HCT116 (cell line): ENCODE measurements at regions not wholly inside any gene's neighbourhood (a gene's known extent, or its start where the extent isn't known, plus 50 kb on each side); places are given as distances from the start of the nearest gene placed in this dataset.

ENCODE experiments used
- ATAC-seq: fragments of 200-7000 bp; cut with Tn5 transposase; 2 replicates; pipeline ENCODE4 v1.9.1; 2020; ENCODE audit warnings: mild to moderate bottlenecking, moderate library complexity
- BruUV-seq: library from RNA; stranded (reverse); fragments of 400-500 nt; replicated peaks from 2 replicates; lab custom pipeline; 2021; lab: Mats Ljungman, UMichigan
- CTCF ChIA-PET: fragments of 300-600 bp; sonication (Branson Sonifier 250); formaldehyde crosslinking; loops from one replicate; lab custom pipeline; 2021; ENCODE audit warnings: antibody characterized with exemption; lab: Charles Lee
- POLR2A ChIA-PET: fragments of 300-600, 350-600 bp; sonication (Branson Sonifier 250); formaldehyde crosslinking; loops from one replicate; lab custom pipeline; 2021; ENCODE audit warnings: antibody characterized with exemption; lab: Charles Lee
- RAD21 ChIA-PET, 2 experiments: fragments of 300-600 bp; sonication (Branson Sonifier 250); formaldehyde crosslinking; loops; one replicate each; lab custom pipeline; 2023; ENCODE audit warnings: low total read pairs in 2 of 2; ENCODE audit not compliant: uncharacterized antibody in 2 of 2, unreplicated experiment in 2 of 2, low non-redundant PET in 1 of 2; lab: Charles Lee
- DNase-seq: peaks from one replicate; pipeline ENCODE4 v3.0.0-alpha.2; 2010; ENCODE audit warnings: low read depth, low spot score
- H2AFZ ChIP-seq: fragments of 200-600 bp; shearing (Covaris generic), sonication (generic); 2 replicates; pipeline ENCODE4 v1.6.1; 2017; ENCODE audit warnings: low read depth, mixed run types, mixed read lengths, antibody characterized with exemption, low read length; ENCODE audit not compliant: poor library complexity, severe bottlenecking
- H3K27ac ChIP-seq: 2 replicates; pipeline ENCODE4 v1.5.1; 2012; ENCODE audit warnings: low read depth, low read length
- H3K27me3 ChIP-seq: fragments of 200-600 bp; sonication (generic); 2 replicates; pipeline ENCODE4 v1.6.1; 2016; ENCODE audit warnings: mixed run types, low read length, mixed read lengths; ENCODE audit not compliant: insufficient read depth
- H3K36me3 ChIP-seq, 2 experiments: fragments of 200-500 bp in 1 of 2; fragments of 200-600 bp in 1 of 2; sonication (Bioruptor generic) in 1 of 2; sonication (generic) in 1 of 2; 2 replicates each; pipeline versions ENCODE4 v1.5.1 to v1.6.1; 2014 to 2016; ENCODE audit warnings: low read length in 2 of 2, inconsistent platforms in 1 of 2, mixed read lengths in 1 of 2, mixed run types in 1 of 2; ENCODE audit not compliant: insufficient read depth in 2 of 2, control insufficient read depth in 1 of 2
- H3K4me1 ChIP-seq, 2 experiments: fragments of 200-600 bp in 1 of 2; sonication (generic) in 1 of 2; 2 replicates each; pipeline versions ENCODE4 v1.5.1 to v1.6.1; 2012 to 2017; ENCODE audit warnings: low read length in 2 of 2, inconsistent platforms in 1 of 2, mild to moderate bottlenecking in 1 of 2, mixed read lengths in 1 of 2, mixed run types in 1 of 2, moderate library complexity in 1 of 2; ENCODE audit not compliant: insufficient read depth in 2 of 2, control insufficient read depth in 1 of 2
- H3K4me2 ChIP-seq: fragments of 200-600 bp; sonication (generic); 2 replicates; pipeline ENCODE4 v1.6.1; 2017; ENCODE audit warnings: mixed run types, low read length, mixed read lengths
- H3K4me3 ChIP-seq, 2 experiments: fragments of 200-600 bp in 1 of 2; sonication (generic) in 1 of 2; replicated peaks in 1 of 2; 2 replicates each; pipeline ENCODE4 v1.5.1; 2011 to 2016; ENCODE audit warnings: low read length in 2 of 2, control low read depth in 1 of 2, low read depth in 1 of 2, mild to moderate bottlenecking in 1 of 2, mixed read lengths in 1 of 2, mixed run types in 1 of 2
- H3K79me2 ChIP-seq: fragments of 200-600 bp; sonication (generic); 2 replicates; pipeline ENCODE4 v1.6.1; 2017; ENCODE audit warnings: mild to moderate bottlenecking, mixed run types, low read length, moderate library complexity, mixed read lengths; ENCODE audit not compliant: insufficient read depth
- H3K9ac ChIP-seq: fragments of 200-600 bp; sonication (generic); 2 replicates; pipeline ENCODE4 v1.6.1; 2016; ENCODE audit warnings: low read length, mixed read lengths
- H3K9me2 ChIP-seq: fragments of 200-600 bp; sonication (generic), shearing (Covaris generic); 2 replicates; pipeline ENCODE4 v1.6.1; 2017; ENCODE audit warnings: mixed run types, mild to moderate bottlenecking, moderate library complexity; ENCODE audit not compliant: insufficient read depth
- H3K9me3 ChIP-seq, 2 experiments: fragments of 200-500 bp in 1 of 2; fragments of 200-600 bp in 1 of 2; sonication (Bioruptor generic) in 1 of 2; sonication (generic) in 1 of 2; 2 replicates each; pipeline ENCODE4 v1.6.1; 2014 to 2017; ENCODE audit warnings: low read length in 2 of 2, mixed read lengths in 2 of 2, inconsistent platforms in 1 of 2, low read depth in 1 of 2, mild to moderate bottlenecking in 1 of 2, mixed run types in 1 of 2, moderate library complexity in 1 of 2; ENCODE audit not compliant: control insufficient read depth in 1 of 2, insufficient read depth in 1 of 2
- H4K20me1 ChIP-seq: fragments of 200-600 bp; sonication (generic), shearing (Covaris generic); 2 replicates; pipeline ENCODE4 v1.6.1; 2017; ENCODE audit warnings: mixed run types, mild to moderate bottlenecking, moderate library complexity; ENCODE audit not compliant: insufficient read depth
- CBX3 ChIP-seq: IDR thresholded peaks from 2 replicates; pipeline ENCODE4 v1.6.1; 2012; ENCODE audit warnings: low read depth
- CEBPB ChIP-seq: IDR thresholded peaks from 2 replicates; pipeline ENCODE4 v1.6.1; 2012; ENCODE audit warnings: low read depth
- CTCF ChIP-seq, 3 experiments: fragments of 200-600 bp in 1 of 3; sonication (generic) in 1 of 3; IDR thresholded peaks in 2 of 3; conservative IDR thresholded peaks in 1 of 3; 2 replicates each; pipeline ENCODE4 v1.5.1; 2012 to 2017; ENCODE audit warnings: low read depth in 2 of 3, low read length in 2 of 3, antibody characterized with exemption in 1 of 3, borderline replicate concordance in 1 of 3, control low read depth in 1 of 3, mild to moderate bottlenecking in 1 of 3, mixed read lengths in 1 of 3, mixed run types in 1 of 3, moderate library complexity in 1 of 3; ENCODE audit not compliant: insufficient read depth in 1 of 3
- ELF1 ChIP-seq: IDR thresholded peaks from 2 replicates; pipeline ENCODE4 v1.6.1; 2012; ENCODE audit warnings: low read depth, borderline replicate concordance
- EZH2 ChIP-seq: fragments of 200-600 bp; sonication (generic); IDR thresholded peaks from 2 replicates; pipeline ENCODE4 v1.6.1; 2017; ENCODE audit warnings: antibody characterized with exemption, mixed run types
- EZH2phosphoT487 ChIP-seq: fragments of 200-600 bp; IDR thresholded peaks from 2 replicates; pipeline ENCODE4 v1.6.1; 2018; ENCODE audit warnings: antibody characterized with exemption, borderline replicate concordance
- POLR2AphosphoS5 ChIP-seq: IDR thresholded peaks from 2 replicates; pipeline ENCODE4 v1.6.1; 2011; ENCODE audit warnings: mild to moderate bottlenecking, low read depth, low read length, moderate library complexity
- RAD21 ChIP-seq: IDR thresholded peaks from 2 replicates; pipeline ENCODE4 v1.6.1; 2012; ENCODE audit warnings: low read depth, mild to moderate bottlenecking
- REST ChIP-seq: IDR thresholded peaks from 2 replicates; pipeline ENCODE4 v1.6.1; 2012; ENCODE audit warnings: low read depth
- SIN3A ChIP-seq: IDR thresholded peaks from 2 replicates; pipeline ENCODE4 v1.6.1; 2012; ENCODE audit warnings: low read depth
- SP1 ChIP-seq: IDR thresholded peaks from 2 replicates; pipeline ENCODE4 v1.6.1; 2012; ENCODE audit warnings: low read depth
- SRF ChIP-seq: IDR thresholded peaks from 2 replicates; pipeline ENCODE4 v1.6.1; 2012; ENCODE audit warnings: low read depth
- TCF7L2 ChIP-seq: IDR thresholded peaks from 2 replicates; pipeline ENCODE4 v1.7.0; 2011; ENCODE audit warnings: borderline replicate concordance, inconsistent platforms; ENCODE audit not compliant: insufficient read depth, insufficient read length; ENCODE audit errors: extremely low read depth
- ZBTB33 ChIP-seq: IDR thresholded peaks from 2 replicates; pipeline ENCODE4 v1.6.1; 2011; ENCODE audit warnings: mild to moderate bottlenecking, low read length, moderate library complexity; ENCODE audit not compliant: insufficient replicate concordance; ENCODE audit errors: extremely low read depth
- ZFX ChIP-seq: fragments of 450-650 bp; IDR thresholded peaks from 2 replicates; pipeline ENCODE4 v1.6.1; 2017
- ZNF274 ChIP-seq: fragments of 200-500 bp; sonication (Bioruptor generic); IDR thresholded peaks from 2 replicates; pipeline ENCODE4 v1.6.1; 2014; ENCODE audit warnings: mild to moderate bottlenecking, low read depth, low read length, inconsistent platforms
- intact Hi-C: fragments of 100-400 bp; cut with micrococcal nuclease; formaldehyde crosslinking; loops from 2 replicates; pipeline ENCODE4 v1.10.0; 2022
- TF ChIP-seq, protein P1 (sequence below): IDR thresholded peaks from 2 replicates; pipeline ENCODE4 v1.6.1; 2012
- TF ChIP-seq, protein P2 (sequence below): IDR thresholded peaks from 2 replicates; pipeline ENCODE4 v1.6.1; 2012

DNA sequence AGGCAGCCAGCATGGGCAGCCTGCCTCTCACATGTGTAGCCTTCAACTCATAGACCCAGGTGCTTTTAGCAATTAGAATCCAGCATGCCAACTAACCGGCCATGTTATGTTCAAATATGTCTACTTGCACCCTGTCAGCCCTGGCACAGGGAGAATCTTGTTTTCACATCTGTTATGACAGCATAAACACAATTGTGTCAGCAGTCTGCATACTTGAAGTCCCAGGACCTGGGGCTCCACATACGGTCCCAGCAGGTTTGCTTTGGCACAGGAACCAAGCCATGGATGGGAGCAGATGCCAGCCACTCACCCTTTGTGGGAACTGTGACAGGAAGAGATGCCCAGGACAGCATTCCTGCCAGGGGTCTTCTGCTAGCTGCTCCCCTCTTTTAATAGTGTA lies 67.2 kb upstream of the SYNDIG1 start:
- H2AFZ ChIP-seq, result no peak overlapping the region
- H3K9me2 ChIP-seq, result no peaks in the 10 kb centered on the region
- H4K20me1 ChIP-seq, result no peaks in the 10 kb centered on the region
- 0 out of 4 replicates have a peak, but pooled peaks cover 0 to 3% of the 10 kb centered on the region in 2 experiments for H3K9me3 ChIP-seq
- CTCF ChIA-PET, result no interaction called here
- DNase-seq (no peak), ATAC-seq (no peak)
- H3K4me1 ChIP-seq, result no peaks in the 10 kb centered on the region
- no peak overlapping the region for H3K9ac ChIP-seq
- POLR2A ChIA-PET, result no interaction called here
- H3K4me3 ChIP-seq, result no peak overlapping the region
- BruUV-seq, result no TSS peak
- intact Hi-C loops, result no loop called here
- TF ChIP-seq TCF7L2 (no peak), CBX3 (no peak), ZNF274 (no peak), POLR2AphosphoS5 (no peak), ZBTB33 (no peak), ZFX (no peak), CTCF (IDR thresholded peaks at IDR 0.05 in 2 of 3, conservative IDR thresholded peaks at IDR 0.05 in 1 of 3; ENCODE audit: borderline replicate concordance in 1 of 3, insufficient read depth in 1 of 3, low read depth in 2 of 3, low read length in 2 of 3) (no peak), SP1 (no peak), RAD21 (no peak), CEBPB (no peak), EZH2phosphoT487 (no peak), ELF1 (no peak), SIN3A (no peak), REST (no peak), SRF (no peak), EZH2 (no peak)
- TF ChIP-seq, protein P1, sequence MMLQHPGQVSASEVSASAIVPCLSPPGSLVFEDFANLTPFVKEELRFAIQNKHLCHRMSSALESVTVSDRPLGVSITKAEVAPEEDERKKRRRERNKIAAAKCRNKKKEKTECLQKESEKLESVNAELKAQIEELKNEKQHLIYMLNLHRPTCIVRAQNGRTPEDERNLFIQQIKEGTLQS, result no peak
- TF ChIP-seq, protein P2, sequence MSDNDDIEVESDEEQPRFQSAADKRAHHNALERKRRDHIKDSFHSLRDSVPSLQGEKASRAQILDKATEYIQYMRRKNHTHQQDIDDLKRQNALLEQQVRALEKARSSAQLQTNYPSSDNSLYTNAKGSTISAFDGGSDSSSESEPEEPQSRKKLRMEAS, result no peak
- no peak overlapping the region for H3K4me2 ChIP-seq
- no peak overlapping the region for H3K27ac ChIP-seq
- H3K79me2 ChIP-seq, result no peaks in the 10 kb centered on the region
- H3K36me3 ChIP-seq, result no peaks in the 10 kb centered on the region
- H3K27me3 ChIP-seq, result no peaks in the 10 kb centered on the region
- RAD21 ChIA-PET, result no interaction called here
